HEK293 (cell line): ENCODE measurements at regions not wholly inside any gene's neighbourhood (a gene's known extent, or its start where the extent isn't known, plus 50 kb on each side); places are given as distances from the start of the nearest gene placed in this dataset.

Experiments
- CTCF ChIA-PET: fragments of 350-600 bp; formaldehyde crosslinking; extraction: SDS; loops from one replicate; lab custom pipeline; 2021; ENCODE audit warnings: antibody characterized with exemption; lab: Yijun Ruan, JAX
- POLR2A ChIA-PET: fragments of 300-600 bp; formaldehyde crosslinking; extraction: SDS; loops from one replicate; lab custom pipeline; 2020; ENCODE audit warnings: antibody characterized with exemption, inconsistent platforms; lab: Yijun Ruan, JAX
- H3K27ac ChIP-seq: fragments of 200-500 bp; sonication (Bioruptor generic); 2 replicates; pipeline ENCODE4 v1.5.1; 2014; ENCODE audit warnings: low read depth, low read length, control low read depth, inconsistent platforms; ENCODE audit errors: extremely low read depth
- H3K36me3 ChIP-seq, 2 experiments: fragments of 200-500 bp in 1 of 2; sonication (Bioruptor generic) in 1 of 2; 1 replicate in 1 of 2; 2 replicates in 1 of 2; pipeline ENCODE4 v1.5.1; 2014 to 2017; ENCODE audit warnings: inconsistent platforms in 2 of 2, low read length in 2 of 2; ENCODE audit not compliant: control insufficient read depth in 2 of 2, insufficient read depth in 1 of 2
- H3K4me1 ChIP-seq: fragments of 200-500 bp; sonication (Bioruptor generic); 2 replicates; pipeline ENCODE4 v1.5.1; 2014; ENCODE audit warnings: mild to moderate bottlenecking, low read length, inconsistent platforms; ENCODE audit not compliant: control insufficient read depth, insufficient read depth
- H3K4me3 ChIP-seq: 2 replicates; pipeline ENCODE4 v1.5.1; 2011; ENCODE audit warnings: low read depth, mild to moderate bottlenecking, control low read depth, low read length, moderate library complexity
- H3K9me3 ChIP-seq: fragments of 200-500 bp; sonication (Bioruptor generic); 2 replicates; pipeline ENCODE4 v1.5.1; 2014; ENCODE audit warnings: low read depth, low read length, inconsistent platforms; ENCODE audit not compliant: control insufficient read depth, insufficient read depth
- AEBP2 ChIP-seq: fragments of 450-650 bp; formaldehyde crosslinking; IDR thresholded peaks from 2 replicates; pipeline ENCODE4 v1.5.1; 2016; ENCODE audit warnings: missing biosample characterization, missing genetic modification characterization, borderline replicate concordance
- FEZF1 ChIP-seq: fragments of 450-650 bp; formaldehyde crosslinking; IDR thresholded peaks from 2 replicates; pipeline ENCODE4 v1.5.1; 2016; ENCODE audit warnings: missing biosample characterization, missing genetic modification characterization
- IKZF3 ChIP-seq: fragments of 450-650 bp; IDR thresholded peaks from 2 replicates; pipeline ENCODE4 v1.5.0; 2018; ENCODE audit warnings: missing biosample characterization, mild to moderate bottlenecking, missing genetic modification characterization, moderate library complexity
- KLF16 ChIP-seq: fragments of 450-650 bp; formaldehyde crosslinking; IDR thresholded peaks from 2 replicates; pipeline ENCODE4 v1.5.1; 2017; ENCODE audit warnings: missing biosample characterization, missing genetic modification characterization
- OSR2 ChIP-seq: fragments of 450-650 bp; formaldehyde crosslinking; IDR thresholded peaks from 2 replicates; pipeline ENCODE4 v1.5.1; 2016; ENCODE audit warnings: missing biosample characterization, missing genetic modification characterization
- SCRT2 ChIP-seq: fragments of 450-650 bp; formaldehyde crosslinking; IDR thresholded peaks from 2 replicates; pipeline ENCODE4 v1.5.1; 2016; ENCODE audit warnings: missing biosample characterization, missing genetic modification characterization
- TSHZ1 ChIP-seq: fragments of 450-650 bp; formaldehyde crosslinking; IDR thresholded peaks from 2 replicates; pipeline ENCODE4 v1.5.1; 2016; ENCODE audit warnings: missing biosample characterization, missing genetic modification characterization, borderline replicate concordance
- YY1 ChIP-seq: fragments of 450-650 bp; formaldehyde crosslinking; IDR thresholded peaks from 2 replicates; pipeline ENCODE4 v1.5.1; 2018; ENCODE audit warnings: missing biosample characterization, missing genetic modification characterization
- ZBTB20 ChIP-seq: fragments of 450-650 bp; formaldehyde crosslinking; IDR thresholded peaks from 2 replicates; pipeline ENCODE4 v1.5.1; 2016; ENCODE audit warnings: missing biosample characterization, missing genetic modification characterization
- ZNF521 ChIP-seq: fragments of 450-650 bp; formaldehyde crosslinking; IDR thresholded peaks from 2 replicates; pipeline ENCODE4 v1.5.1; 2017; ENCODE audit warnings: missing biosample characterization, mild to moderate bottlenecking, missing genetic modification characterization
- ZNF548 ChIP-seq: fragments of 450-650 bp; formaldehyde crosslinking; IDR thresholded peaks from 2 replicates; pipeline ENCODE4 v1.5.1; 2016; ENCODE audit warnings: missing biosample characterization, missing genetic modification characterization
- ZNF558 ChIP-seq: fragments of 450-650 bp; formaldehyde crosslinking; IDR thresholded peaks from 2 replicates; pipeline ENCODE4 v1.5.1; 2016; ENCODE audit warnings: missing biosample characterization, missing genetic modification characterization
- ZNF629 ChIP-seq: fragments of 450-650 bp; formaldehyde crosslinking; IDR thresholded peaks from 2 replicates; pipeline ENCODE4 v1.5.1; 2017; ENCODE audit warnings: missing biosample characterization, missing genetic modification characterization
- ZNF660 ChIP-seq: fragments of 450-650 bp; IDR thresholded peaks from 2 replicates; pipeline ENCODE4 v1.5.1; 2018; ENCODE audit warnings: missing biosample characterization, mild to moderate bottlenecking, missing genetic modification characterization
- ZSCAN4 ChIP-seq: fragments of 450-650 bp; formaldehyde crosslinking; IDR thresholded peaks from 2 replicates; pipeline ENCODE4 v1.5.1; 2017; ENCODE audit warnings: missing biosample characterization, missing genetic modification characterization
- TF ChIP-seq, protein P1 (sequence below): fragments of 450-650 bp; formaldehyde crosslinking; IDR thresholded peaks from 2 replicates; pipeline ENCODE4 v1.5.1; 2016; ENCODE audit warnings: missing biosample characterization, missing genetic modification characterization
- TF ChIP-seq, protein P2 (sequence below): fragments of 450-650 bp; formaldehyde crosslinking; IDR thresholded peaks from 2 replicates; pipeline ENCODE4 v1.5.1; 2016; ENCODE audit warnings: missing biosample characterization, missing genetic modification characterization, low read depth
- TF ChIP-seq, protein P3 (sequence below): fragments of 450-650 bp; IDR thresholded peaks from 2 replicates; pipeline ENCODE4 v1.5.1; 2018; ENCODE audit warnings: missing biosample characterization, missing genetic modification characterization
- TF ChIP-seq, protein P4 (sequence below): fragments of 450-650 bp; formaldehyde crosslinking; IDR thresholded peaks from 2 replicates; pipeline ENCODE4 v1.5.1; 2016; ENCODE audit warnings: missing biosample characterization, missing genetic modification characterization

DNA sequence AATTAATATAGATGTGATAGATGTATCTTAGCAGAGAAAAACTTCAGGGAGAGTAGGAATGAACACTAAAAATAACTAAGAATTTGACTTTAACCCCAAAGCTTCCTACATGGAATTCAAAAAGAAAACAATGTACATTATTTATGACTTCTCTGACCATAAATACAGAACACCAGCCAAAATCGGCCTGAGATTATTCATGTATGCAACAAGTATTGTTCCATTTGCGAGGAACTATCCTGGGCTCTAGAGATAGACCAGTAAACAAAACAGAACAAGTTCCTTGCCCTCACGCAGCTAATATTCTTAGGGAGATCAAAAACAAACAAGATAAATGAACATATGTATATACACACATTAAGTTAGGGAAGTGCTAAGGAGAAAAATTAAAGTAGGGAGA lies 432.3 kb upstream of the SOX5 start:
- H3K9me3 ChIP-seq: no peaks in the 10 kb centered on the region
- H3K4me3 ChIP-seq: no peak overlapping the region
- POLR2A ChIA-PET: no interaction called here
- TF ChIP-seq SCRT2 (tag by site-specific recombination) (peak; percentile 53), TSHZ1 (tag by site-specific recombination) (no peak), YY1 (tag by site-specific recombination) (no peak), ZNF548 (no peak), ZNF521 (tag by site-specific recombination) (no peak), AEBP2 (no peak), ZNF558 (tag by site-specific recombination) (no peak)
- TF ChIP-seq, protein P1, sequence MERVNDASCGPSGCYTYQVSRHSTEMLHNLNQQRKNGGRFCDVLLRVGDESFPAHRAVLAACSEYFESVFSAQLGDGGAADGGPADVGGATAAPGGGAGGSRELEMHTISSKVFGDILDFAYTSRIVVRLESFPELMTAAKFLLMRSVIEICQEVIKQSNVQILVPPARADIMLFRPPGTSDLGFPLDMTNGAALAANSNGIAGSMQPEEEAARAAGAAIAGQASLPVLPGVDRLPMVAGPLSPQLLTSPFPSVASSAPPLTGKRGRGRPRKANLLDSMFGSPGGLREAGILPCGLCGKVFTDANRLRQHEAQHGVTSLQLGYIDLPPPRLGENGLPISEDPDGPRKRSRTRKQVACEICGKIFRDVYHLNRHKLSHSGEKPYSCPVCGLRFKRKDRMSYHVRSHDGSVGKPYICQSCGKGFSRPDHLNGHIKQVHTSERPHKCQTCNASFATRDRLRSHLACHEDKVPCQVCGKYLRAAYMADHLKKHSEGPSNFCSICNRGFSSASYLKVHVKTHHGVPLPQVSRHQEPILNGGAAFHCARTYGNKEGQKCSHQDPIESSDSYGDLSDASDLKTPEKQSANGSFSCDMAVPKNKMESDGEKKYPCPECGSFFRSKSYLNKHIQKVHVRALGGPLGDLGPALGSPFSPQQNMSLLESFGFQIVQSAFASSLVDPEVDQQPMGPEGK (tag by site-specific recombination): no peak
- H3K4me1 ChIP-seq: peaks cover 12% of the 10 kb centered on the region
- CTCF ChIA-PET: no interaction called here
- H3K36me3 ChIP-seq: no peaks in the 10 kb centered on the region
- H3K27ac ChIP-seq: no peak overlapping the region

GRCh38 chr12:24379861-24380521 lies 430.5 kb upstream of the SOX5 start:
- Histone ChIP-seq H3K27ac (no peak overlapping the region), H3K9me3 (no peaks in the 10 kb centered on the region), H3K4me1 (peaks cover 12% of the 10 kb centered on the region), H3K36me3 (no peaks in the 10 kb centered on the region), H3K4me3 (no peak overlapping the region)
- POLR2A ChIA-PET: no interaction called here
- CTCF ChIA-PET: interaction anchor here (0.6 kb wide), 1 partner anchor 442 kb away, joined by 3 read pairs; no protein-coding TSS in a partner anchor
- TF ChIP-seq OSR2 (tag by site-specific recombination) (0 out of 2 replicates have a peak, but pooled peaks have one; percentile 24), ZNF629 (tag by site-specific recombination) (peak; percentile 68), ZNF660 (tag by site-specific recombination) (peak; percentile 34; the same call in 1 of the 2 replicates), IKZF3 (tag by site-specific recombination) (peak; percentile 49; the same call in 1 of the 2 replicates), FEZF1 (tag by site-specific recombination) (peak; percentile 63), ZSCAN4 (tag by site-specific recombination) (no peak), ZBTB20 (tag by site-specific recombination) (peak; percentile 53; the same call in 1 of the 2 replicates), KLF16 (tag by site-specific recombination) (no peak)
- TF ChIP-seq, protein P2, sequence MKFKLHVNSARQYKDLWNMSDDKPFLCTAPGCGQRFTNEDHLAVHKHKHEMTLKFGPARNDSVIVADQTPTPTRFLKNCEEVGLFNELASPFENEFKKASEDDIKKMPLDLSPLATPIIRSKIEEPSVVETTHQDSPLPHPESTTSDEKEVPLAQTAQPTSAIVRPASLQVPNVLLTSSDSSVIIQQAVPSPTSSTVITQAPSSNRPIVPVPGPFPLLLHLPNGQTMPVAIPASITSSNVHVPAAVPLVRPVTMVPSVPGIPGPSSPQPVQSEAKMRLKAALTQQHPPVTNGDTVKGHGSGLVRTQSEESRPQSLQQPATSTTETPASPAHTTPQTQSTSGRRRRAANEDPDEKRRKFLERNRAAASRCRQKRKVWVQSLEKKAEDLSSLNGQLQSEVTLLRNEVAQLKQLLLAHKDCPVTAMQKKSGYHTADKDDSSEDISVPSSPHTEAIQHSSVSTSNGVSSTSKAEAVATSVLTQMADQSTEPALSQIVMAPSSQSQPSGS (tag by site-specific recombination): peak; percentile 44; the same call in 1 of the 2 replicates
- TF ChIP-seq, protein P3, sequence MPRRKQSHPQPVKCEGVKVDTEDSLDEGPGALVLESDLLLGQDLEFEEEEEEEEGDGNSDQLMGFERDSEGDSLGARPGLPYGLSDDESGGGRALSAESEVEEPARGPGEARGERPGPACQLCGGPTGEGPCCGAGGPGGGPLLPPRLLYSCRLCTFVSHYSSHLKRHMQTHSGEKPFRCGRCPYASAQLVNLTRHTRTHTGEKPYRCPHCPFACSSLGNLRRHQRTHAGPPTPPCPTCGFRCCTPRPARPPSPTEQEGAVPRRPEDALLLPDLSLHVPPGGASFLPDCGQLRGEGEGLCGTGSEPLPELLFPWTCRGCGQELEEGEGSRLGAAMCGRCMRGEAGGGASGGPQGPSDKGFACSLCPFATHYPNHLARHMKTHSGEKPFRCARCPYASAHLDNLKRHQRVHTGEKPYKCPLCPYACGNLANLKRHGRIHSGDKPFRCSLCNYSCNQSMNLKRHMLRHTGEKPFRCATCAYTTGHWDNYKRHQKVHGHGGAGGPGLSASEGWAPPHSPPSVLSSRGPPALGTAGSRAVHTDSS (tag by site-specific recombination): 0 out of 2 replicates have a peak, but pooled peaks have one; percentile 8
- TF ChIP-seq, protein P4, sequence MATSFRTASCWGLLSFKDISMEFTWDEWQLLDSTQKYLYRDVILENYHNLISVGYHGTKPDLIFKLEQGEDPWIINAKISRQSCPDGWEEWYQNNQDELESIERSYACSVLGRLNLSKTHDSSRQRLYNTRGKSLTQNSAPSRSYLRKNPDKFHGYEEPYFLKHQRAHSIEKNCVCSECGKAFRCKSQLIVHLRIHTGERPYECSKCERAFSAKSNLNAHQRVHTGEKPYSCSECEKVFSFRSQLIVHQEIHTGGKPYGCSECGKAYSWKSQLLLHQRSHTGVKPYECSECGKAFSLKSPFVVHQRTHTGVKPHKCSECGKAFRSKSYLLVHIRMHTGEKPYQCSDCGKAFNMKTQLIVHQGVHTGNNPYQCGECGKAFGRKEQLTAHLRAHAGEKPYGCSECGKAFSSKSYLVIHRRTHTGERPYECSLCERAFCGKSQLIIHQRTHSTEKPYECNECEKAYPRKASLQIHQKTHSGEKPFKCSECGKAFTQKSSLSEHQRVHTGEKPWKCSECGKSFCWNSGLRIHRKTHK (tag by site-specific recombination): 0 out of 2 replicates have a peak, but pooled peaks have one; percentile 16
